GM12873 (cell line): ENCODE measurements at regions not wholly inside any gene's neighbourhood (a gene's known extent, or its start where the extent isn't known, plus 50 kb on each side); places are given as distances from the start of the nearest gene placed in this dataset.

Experiments used
- CTCF ChIP-seq: IDR thresholded peaks from 2 replicates; pipeline ENCODE4 v1.5.1; 2012; ENCODE audit warnings: low read depth, mild to moderate bottlenecking, moderate library complexity, low read length, control low read depth; ENCODE audit not compliant: insufficient read depth; ENCODE audit errors: missing control alignments

DNA sequence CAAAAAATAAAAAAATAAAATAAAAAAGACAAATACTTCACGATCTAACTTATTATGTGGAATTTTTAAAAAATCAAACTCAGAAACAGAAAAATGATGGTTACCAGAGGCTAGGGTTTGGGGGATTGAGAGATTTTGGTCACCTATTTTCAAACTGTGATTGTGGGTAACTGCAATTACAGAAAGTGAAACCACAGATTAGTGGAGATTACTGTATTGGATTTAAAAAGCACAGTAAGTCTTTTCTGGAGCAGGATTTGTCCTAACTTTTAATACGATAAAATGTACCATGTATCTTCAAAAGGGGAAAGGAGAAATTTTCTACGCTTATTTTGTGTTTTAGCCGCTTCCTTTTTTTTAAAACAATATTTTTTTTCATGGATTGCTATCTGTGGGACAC is 1204.9 kb upstream of the LRRTM3 start:
- TF ChIP-seq CTCF: no peak

DNA sequence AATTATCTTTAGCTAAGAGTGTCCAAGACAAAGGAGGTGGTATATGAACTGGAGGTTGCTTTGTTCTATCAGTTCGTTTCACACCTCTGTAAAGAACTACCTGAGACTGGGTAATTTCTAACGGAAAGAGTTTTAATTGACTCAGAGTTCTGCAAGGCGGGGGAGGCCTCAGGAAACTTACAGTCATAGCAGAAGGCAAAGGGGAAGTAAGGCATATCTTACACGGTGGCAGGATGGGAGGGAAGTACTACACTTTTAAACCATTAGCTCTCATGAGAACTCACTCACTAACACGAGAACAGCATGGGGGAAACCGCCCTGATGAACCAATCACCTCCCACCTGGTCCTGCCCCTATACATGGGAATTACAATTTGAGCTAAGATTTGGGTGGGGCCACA is 1202.3 kb upstream of the LRRTM3 start:
- no peak for TF ChIP-seq CTCF

DNA sequence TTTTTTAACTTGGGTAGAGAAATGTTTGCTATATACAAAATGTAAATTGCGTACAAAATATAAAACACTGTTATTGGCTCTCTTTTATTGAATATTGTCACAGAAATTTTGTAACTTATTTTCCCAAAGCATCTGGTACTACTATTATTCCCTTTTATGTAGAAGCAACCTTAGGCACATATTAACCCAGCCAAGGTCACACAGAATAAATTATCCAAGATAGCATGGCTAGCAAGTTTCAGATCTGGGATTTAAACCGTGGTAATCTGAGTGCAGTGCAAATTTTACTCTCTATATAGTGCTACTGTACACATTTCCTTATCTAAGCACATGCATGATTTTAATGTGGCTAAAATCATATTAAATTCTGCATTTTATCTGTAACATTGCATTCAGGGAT is 1190.5 kb upstream of the LRRTM3 start:
- TF ChIP-seq CTCF: no peak

DNA sequence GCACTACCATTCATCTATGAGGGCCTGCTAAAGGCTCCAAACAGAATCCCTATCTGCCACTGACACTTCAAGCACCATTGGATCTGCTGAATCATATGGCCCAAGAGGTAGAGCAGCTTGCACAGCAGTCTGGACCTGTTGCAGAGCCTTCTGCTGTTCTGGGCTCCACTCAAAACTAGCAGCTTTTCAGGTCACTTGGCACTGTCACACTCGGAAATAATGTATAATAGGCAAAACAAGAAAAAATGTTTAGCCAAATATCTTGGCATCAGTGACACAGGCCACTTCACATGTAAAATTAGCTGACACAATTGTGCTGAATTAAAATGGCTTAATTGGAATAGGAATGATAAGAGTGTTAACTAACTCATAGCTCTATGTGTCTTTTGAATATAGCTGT is 1182.9 kb upstream of the LRRTM3 start:
- no peak for TF ChIP-seq CTCF

- no peak for TF ChIP-seq CTCF
These were observed 1174.6 kb upstream of the LRRTM3 start for GRCh38 chr10:65751218-65751617.

DNA sequence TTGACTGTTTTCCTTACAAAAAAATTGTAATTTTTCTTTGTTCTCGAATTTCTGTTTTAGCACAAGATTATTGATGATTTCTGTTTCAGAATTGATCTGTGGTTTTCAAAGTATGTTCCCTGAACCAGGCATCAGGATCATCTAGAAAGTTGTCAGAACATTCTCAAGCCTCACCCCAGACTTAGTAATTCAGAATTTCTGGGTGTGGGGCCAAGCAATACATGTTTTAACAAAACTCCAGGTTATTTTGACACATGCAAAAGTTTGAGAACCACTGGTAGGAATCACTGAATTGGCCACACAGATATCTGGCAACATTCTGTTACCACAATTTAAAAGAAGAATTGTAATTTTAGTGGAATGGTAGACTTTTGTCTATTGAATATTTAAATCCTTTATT is 1173.9 kb upstream of the LRRTM3 start:
- TF ChIP-seq CTCF: no peak

- TF ChIP-seq CTCF: no peak
These were observed 1172.3 kb upstream of the LRRTM3 start for GRCh38 chr10:65753532-65753931.

GRCh38 chr10:65754112-65754511 is 1171.7 kb upstream of the LRRTM3 start:
- no peak for TF ChIP-seq CTCF
